ENCODE measurements at regions not wholly inside any gene's neighbourhood (a gene's known extent, or its start where the extent isn't known, plus 50 kb on each side); places are given as distances from the start of the nearest gene placed in this dataset.
"Not testable (repeated sequence)": the region's sequence is repeated elsewhere in the genome, so short reads cannot be mapped to it uniquely, and the experiment has no call there.

- H3K4me3 ChIP-seq (replicated peaks in 1 of 3; ENCODE audit: low read depth in 2 of 3, low read length in 3 of 3); H3K4me1 ChIP-seq (ENCODE audit: control insufficient read depth in 1 of 2, insufficient read depth in 2 of 2, low read length in 2 of 2); H3K36me3 Mint-ChIP-seq; H3K4me1 Mint-ChIP-seq; intact Hi-C loops (cut with micrococcal nuclease); H3K9me3 ChIP-seq (replicated peaks in 1 of 2; ENCODE audit: control insufficient read depth in 1 of 2, insufficient read depth in 1 of 2, low read length in 2 of 2); DNase-seq; H3K4me3 Mint-ChIP-seq; H3K27ac Mint-ChIP-seq; H3K36me3 ChIP-seq (replicated peaks in 1 of 2; ENCODE audit: control insufficient read depth in 1 of 2, insufficient read depth in 2 of 2, low read length in 2 of 2); H3K9ac ChIP-seq (ENCODE audit: insufficient read depth, low read length, poor library complexity, severe bottlenecking); H2AFZ ChIP-seq (ENCODE audit: insufficient read depth, low read depth, low read length, poor library complexity, severe bottlenecking); H3K79me2 ChIP-seq (ENCODE audit: insufficient read depth, low read length); H3K4me2 ChIP-seq (replicated peaks; ENCODE audit: extremely low read depth, low read length, poor library complexity, severe bottlenecking); H3K27me3 Mint-ChIP-seq (ENCODE audit: low read depth in 3 of 3); H3K9me3 Mint-ChIP-seq; H3K27ac ChIP-seq (ENCODE audit: low read depth in 1 of 2, low read length in 2 of 2); H3K27me3 ChIP-seq (ENCODE audit: control insufficient read depth in 2 of 2, insufficient read depth in 2 of 2, low read length in 2 of 2); H4K20me1 ChIP-seq (ENCODE audit: insufficient read depth, low read length): not testable (repeated sequence)
- WGBS (ENCODE audit: insufficient coverage): no CpG with 5 or more reads among the region's 4 CpGs
These were observed 68.5 kb upstream of the MTLN start for GRCh38 chr2:110280804-110281203.

- H3K36me3 ChIP-seq (replicated peaks in 1 of 2; ENCODE audit: control insufficient read depth in 1 of 2, insufficient read depth in 2 of 2, low read length in 2 of 2); H3K27me3 Mint-ChIP-seq (ENCODE audit: low read depth in 3 of 3); H3K36me3 Mint-ChIP-seq; H3K9me3 ChIP-seq (replicated peaks in 1 of 2; ENCODE audit: control insufficient read depth in 1 of 2, insufficient read depth in 1 of 2, low read length in 2 of 2); H3K4me1 ChIP-seq (ENCODE audit: control insufficient read depth in 1 of 2, insufficient read depth in 2 of 2, low read length in 2 of 2); H3K27me3 ChIP-seq (ENCODE audit: control insufficient read depth in 2 of 2, insufficient read depth in 2 of 2, low read length in 2 of 2); H3K4me3 Mint-ChIP-seq; H4K20me1 ChIP-seq (ENCODE audit: insufficient read depth, low read length); H3K9me3 Mint-ChIP-seq; H3K4me2 ChIP-seq (replicated peaks; ENCODE audit: extremely low read depth, low read length, poor library complexity, severe bottlenecking); H3K4me1 Mint-ChIP-seq; H3K9ac ChIP-seq (ENCODE audit: insufficient read depth, low read length, poor library complexity, severe bottlenecking); H3K27ac ChIP-seq (ENCODE audit: low read depth in 1 of 2, low read length in 2 of 2); H3K27ac Mint-ChIP-seq; H3K79me2 ChIP-seq (ENCODE audit: insufficient read depth, low read length); H3K4me3 ChIP-seq (replicated peaks in 1 of 3; ENCODE audit: low read depth in 2 of 3, low read length in 3 of 3); intact Hi-C loops (cut with micrococcal nuclease); H2AFZ ChIP-seq (ENCODE audit: insufficient read depth, low read depth, low read length, poor library complexity, severe bottlenecking); DNase-seq: not testable (repeated sequence)
- no CpG with 5 or more reads among the region's 6 CpGs for WGBS (ENCODE audit: insufficient coverage)
These were observed 64.7 kb upstream of the MTLN start for GRCh38 chr2:110277054-110277453.

- H4K20me1 ChIP-seq (ENCODE audit: insufficient read depth, low read length); H3K9me3 ChIP-seq (replicated peaks in 1 of 2; ENCODE audit: control insufficient read depth in 1 of 2, insufficient read depth in 1 of 2, low read length in 2 of 2); H3K27me3 Mint-ChIP-seq (ENCODE audit: low read depth in 3 of 3); H3K4me3 Mint-ChIP-seq; H3K9ac ChIP-seq (ENCODE audit: insufficient read depth, low read length, poor library complexity, severe bottlenecking); H2AFZ ChIP-seq (ENCODE audit: insufficient read depth, low read depth, low read length, poor library complexity, severe bottlenecking); H3K79me2 ChIP-seq (ENCODE audit: insufficient read depth, low read length); H3K36me3 ChIP-seq (replicated peaks in 1 of 2; ENCODE audit: control insufficient read depth in 1 of 2, insufficient read depth in 2 of 2, low read length in 2 of 2); H3K36me3 Mint-ChIP-seq; H3K4me2 ChIP-seq (replicated peaks; ENCODE audit: extremely low read depth, low read length, poor library complexity, severe bottlenecking); H3K4me3 ChIP-seq (replicated peaks in 1 of 3; ENCODE audit: low read depth in 2 of 3, low read length in 3 of 3); H3K27me3 ChIP-seq (ENCODE audit: control insufficient read depth in 2 of 2, insufficient read depth in 2 of 2, low read length in 2 of 2); H3K4me1 ChIP-seq (ENCODE audit: control insufficient read depth in 1 of 2, insufficient read depth in 2 of 2, low read length in 2 of 2); H3K27ac Mint-ChIP-seq; DNase-seq; H3K27ac ChIP-seq (ENCODE audit: low read depth in 1 of 2, low read length in 2 of 2); H3K9me3 Mint-ChIP-seq; intact Hi-C loops (cut with micrococcal nuclease); H3K4me1 Mint-ChIP-seq: not testable (repeated sequence)
- WGBS (ENCODE audit: insufficient coverage): no CpG with 5 or more reads among the region's 2 CpGs
These were observed 63.7 kb upstream of the MTLN start for GRCh38 chr2:110276092-110276491.

GRCh38 chr2:110269674-110270073 is 57.3 kb upstream of the MTLN start:
- intact Hi-C loops (cut with micrococcal nuclease); H2AFZ ChIP-seq (ENCODE audit: insufficient read depth, low read depth, low read length, poor library complexity, severe bottlenecking); H3K27ac Mint-ChIP-seq; H3K27me3 ChIP-seq (ENCODE audit: control insufficient read depth in 2 of 2, insufficient read depth in 2 of 2, low read length in 2 of 2); DNase-seq; H3K36me3 Mint-ChIP-seq; H3K4me3 Mint-ChIP-seq; H3K4me3 ChIP-seq (replicated peaks in 1 of 3; ENCODE audit: low read depth in 2 of 3, low read length in 3 of 3); H3K9me3 Mint-ChIP-seq; H3K27me3 Mint-ChIP-seq (ENCODE audit: low read depth in 3 of 3); H3K36me3 ChIP-seq (replicated peaks in 1 of 2; ENCODE audit: control insufficient read depth in 1 of 2, insufficient read depth in 2 of 2, low read length in 2 of 2); H3K4me1 ChIP-seq (ENCODE audit: control insufficient read depth in 1 of 2, insufficient read depth in 2 of 2, low read length in 2 of 2); H3K79me2 ChIP-seq (ENCODE audit: insufficient read depth, low read length); H3K9me3 ChIP-seq (replicated peaks in 1 of 2; ENCODE audit: control insufficient read depth in 1 of 2, insufficient read depth in 1 of 2, low read length in 2 of 2); H3K4me2 ChIP-seq (replicated peaks; ENCODE audit: extremely low read depth, low read length, poor library complexity, severe bottlenecking); H3K27ac ChIP-seq (ENCODE audit: low read depth in 1 of 2, low read length in 2 of 2); H3K9ac ChIP-seq (ENCODE audit: insufficient read depth, low read length, poor library complexity, severe bottlenecking); H4K20me1 ChIP-seq (ENCODE audit: insufficient read depth, low read length); H3K4me1 Mint-ChIP-seq: not testable (repeated sequence)
- WGBS (ENCODE audit: insufficient coverage): no CpG with 5 or more reads among the region's 9 CpGs

Measured in CD14-positive monocyte (primary cell).